NOMO-1 treated with DMSO at 0.1 percent for 48 hours (cell line): ENCODE measurements at regions not wholly inside any gene's neighbourhood (a gene's known extent, or its start where the extent isn't known, plus 50 kb on each side); places are given as distances from the start of the nearest gene placed in this dataset.
"Not testable (repeated sequence)": the region's sequence is repeated elsewhere in the genome, so short reads cannot be mapped to it uniquely, and the experiment has no call there.

Source experiments
- DNase-seq: peaks from one replicate; lab custom pipeline; 2025; ENCODE audit not compliant: unreplicated experiment; lab: John Stamatoyannopoulos, UW

DNA sequence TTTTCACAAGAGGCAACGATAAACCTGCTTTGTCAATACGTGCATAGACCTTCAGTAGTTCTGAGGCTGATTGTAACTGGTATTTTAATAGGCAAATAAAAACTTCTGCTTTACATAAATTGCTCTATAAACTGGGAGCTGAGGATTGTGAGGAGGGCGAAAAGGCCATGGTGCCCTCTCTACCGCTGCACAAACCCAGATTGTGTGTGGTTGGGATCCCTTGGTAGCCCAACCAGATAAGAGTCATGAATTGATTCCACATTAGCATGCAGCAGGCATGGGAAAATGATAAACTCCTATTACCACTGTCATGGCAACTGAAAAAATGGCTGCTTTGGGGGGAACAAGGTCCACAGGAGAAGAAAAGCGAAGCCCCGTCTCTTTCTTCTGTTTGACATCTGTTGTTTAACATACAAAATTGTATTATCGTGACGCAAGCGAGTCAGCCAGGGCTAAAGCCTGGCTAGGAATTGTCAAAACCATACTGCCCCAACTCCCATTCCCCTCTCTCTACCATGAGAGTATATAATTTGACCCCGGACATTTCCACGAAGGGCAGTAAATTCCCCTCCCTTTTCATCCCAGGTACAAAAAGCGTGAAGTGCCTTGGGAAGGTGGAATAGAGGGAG is 157.8 kb upstream of the SALL4 start:
- no peak for DNase-seq

DNA sequence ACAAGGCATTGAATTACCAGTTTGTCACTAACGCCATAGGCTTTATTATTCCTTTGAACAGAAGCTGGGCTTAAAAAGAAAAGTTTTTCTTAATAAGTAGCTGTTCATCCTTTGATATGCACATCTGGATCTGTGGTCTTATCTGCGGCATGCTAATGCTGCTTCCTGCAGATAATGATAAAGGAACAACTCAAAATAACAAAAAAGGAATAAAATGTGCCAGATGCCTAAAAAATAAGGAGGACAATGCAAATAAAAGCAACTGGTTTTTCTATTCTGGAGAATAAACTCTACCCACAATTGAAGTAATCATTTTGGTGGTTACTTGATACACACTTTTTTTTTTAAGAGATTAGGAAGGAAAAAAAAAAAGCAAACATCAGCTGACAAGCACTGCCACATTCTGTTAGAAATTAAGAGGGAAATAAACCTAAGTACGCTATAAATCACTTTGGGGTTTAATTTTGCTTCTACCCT is 156.8 kb upstream of the SALL4 start:
- peak; percentile 8 for DNase-seq

DNA sequence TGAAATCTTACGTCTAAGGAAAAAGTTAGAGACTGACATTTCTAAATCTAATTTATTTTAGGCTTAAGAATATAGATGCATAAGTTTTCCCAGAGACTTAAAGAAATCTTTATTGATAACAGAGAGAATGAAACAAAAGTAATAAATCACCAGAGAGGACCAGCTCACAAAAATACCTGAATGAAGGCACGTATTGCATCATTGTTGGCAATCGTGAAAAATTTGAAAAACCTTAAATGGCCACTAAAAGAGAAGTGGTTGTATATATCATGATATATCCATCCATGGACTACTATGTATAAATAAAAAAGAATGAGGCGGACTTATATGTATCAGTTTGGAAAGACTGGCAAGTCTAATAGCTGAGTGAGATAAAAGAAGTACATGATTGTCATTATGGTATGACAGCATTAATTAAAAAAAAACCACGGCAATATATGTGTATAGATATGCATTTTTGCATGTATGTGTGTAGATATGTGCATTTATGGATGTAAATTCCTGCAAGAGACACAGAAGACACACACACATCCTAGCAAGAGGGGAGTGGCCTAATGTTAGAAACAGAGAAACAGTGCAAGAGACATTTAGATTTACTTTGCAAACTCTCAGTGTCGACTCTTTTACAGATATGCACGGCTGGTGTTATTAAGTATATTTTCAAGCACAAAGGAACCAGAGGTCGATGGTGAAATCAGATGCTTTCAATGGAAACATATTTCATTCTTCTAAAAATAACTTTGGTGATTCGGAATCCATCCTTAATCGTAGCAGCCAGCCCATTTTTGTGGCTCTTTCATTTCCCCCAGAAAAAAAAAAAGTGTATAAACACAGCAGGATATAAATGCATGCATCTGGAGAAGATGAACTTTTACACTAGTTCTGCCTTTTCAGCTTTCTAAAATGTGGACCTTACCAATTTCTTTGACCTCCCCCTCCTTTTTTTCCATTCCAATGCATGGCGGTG is 156.1 kb upstream of the SALL4 start:
- DNase-seq, result no peak

DNA sequence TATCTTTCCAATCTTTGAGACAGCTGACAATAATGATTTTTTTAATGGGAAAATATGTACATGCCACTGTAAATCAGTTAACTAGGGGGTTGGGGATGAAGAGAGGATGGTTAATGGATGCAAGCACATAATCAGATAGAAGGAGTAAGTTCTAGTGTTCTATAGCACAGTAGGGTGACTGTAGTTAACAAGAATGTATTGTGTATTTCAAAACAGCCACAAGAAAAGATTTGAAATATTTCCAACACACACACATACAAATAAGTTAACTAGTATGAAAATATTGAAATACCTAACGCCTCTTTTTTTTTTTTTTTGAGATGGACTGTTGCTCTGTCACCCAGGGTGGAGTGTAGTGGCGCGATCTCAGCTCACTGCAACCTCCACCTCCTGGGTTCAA is 153.4 kb upstream of the SALL4 start:
- DNase-seq, result no peak

DNA sequence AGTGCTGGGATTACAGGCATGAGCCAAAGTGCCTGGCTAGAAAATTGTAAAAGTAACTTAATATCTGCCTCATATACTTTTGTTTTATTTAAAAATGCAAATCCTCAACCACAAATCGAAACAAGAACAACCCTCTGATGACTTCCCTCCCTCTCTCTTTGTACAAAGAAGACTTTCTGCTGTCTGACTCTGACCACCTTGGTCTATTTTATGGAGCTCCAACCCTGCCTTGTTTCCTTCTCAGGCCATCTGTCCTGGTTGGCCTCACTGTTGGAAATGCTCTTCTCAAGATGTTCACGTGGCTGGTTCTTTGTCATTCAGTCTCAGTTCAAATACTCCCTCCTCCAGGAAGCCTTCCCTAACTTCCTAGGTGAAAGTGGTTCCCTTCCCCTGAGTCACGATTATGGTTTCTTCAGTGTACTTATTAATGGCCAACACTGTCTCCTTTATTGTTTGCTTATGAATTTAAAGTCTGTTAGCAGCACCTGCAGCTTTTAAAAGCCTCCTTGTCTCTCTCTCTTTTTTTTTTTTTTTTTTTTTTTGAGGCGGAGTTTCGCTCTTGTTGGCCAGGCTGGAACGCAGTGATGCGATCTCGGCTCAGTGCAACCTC is 151.5 kb upstream of the SALL4 start:
- DNase-seq, result no peak

DNA sequence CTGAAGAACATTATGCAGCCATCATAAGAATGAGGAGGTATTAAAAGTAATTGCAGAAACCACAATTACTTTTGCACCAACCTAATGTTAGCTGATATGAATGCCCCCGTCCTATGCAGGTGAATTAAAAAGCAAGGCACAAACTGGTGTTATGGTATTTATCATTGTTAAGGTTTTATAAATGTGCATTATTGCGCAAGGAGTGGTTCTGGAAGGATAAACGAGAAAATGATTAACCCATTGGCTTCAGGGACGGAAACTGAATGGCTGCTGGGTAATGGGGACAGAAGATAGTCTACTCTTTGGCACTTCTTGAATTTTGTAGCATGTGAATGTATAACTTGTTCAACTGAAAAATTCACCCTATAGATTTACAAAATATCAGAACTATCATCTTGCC is 148.6 kb upstream of the SALL4 start:
- no peak for DNase-seq

DNA sequence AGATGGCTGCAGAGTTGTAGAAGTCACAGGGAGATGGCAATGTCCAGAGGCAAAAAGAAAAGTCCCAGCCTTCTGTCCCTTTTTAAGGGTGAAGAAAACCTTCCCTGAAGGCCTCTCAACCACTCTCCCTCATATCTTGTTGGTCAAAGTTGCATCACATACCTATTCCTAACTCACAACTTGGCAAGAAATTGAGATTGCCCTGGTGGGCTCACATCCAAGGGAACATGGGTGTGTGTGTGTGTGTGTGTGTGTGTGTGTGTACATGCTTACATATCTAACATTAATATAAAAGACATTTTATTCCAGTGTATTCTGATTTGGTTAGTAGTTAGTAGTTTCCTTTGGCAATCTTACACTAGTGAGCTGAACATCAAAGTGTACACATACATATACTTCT is 144.3 kb upstream of the SALL4 start:
- no peak for DNase-seq

DNA sequence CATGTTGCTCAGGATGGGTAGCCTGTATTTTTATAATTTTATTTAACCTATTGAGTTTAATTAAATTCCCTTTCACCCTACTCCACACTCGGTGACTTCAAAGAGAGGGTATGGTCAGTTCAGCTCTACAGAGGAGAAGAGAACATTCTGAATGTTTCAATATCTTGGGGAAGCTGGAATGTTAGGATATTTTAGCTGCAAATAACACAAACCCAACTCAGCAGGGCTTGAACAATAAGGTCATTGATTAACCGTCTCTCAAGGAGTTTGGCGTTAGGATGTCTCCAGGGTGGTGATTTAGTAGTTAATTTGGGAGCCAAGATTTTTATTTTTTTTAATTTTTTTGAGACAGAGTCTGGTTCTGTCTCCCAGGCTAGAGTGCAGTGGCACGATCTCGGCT is 143.6 kb upstream of the SALL4 start:
- DNase-seq, result no peak

DNA sequence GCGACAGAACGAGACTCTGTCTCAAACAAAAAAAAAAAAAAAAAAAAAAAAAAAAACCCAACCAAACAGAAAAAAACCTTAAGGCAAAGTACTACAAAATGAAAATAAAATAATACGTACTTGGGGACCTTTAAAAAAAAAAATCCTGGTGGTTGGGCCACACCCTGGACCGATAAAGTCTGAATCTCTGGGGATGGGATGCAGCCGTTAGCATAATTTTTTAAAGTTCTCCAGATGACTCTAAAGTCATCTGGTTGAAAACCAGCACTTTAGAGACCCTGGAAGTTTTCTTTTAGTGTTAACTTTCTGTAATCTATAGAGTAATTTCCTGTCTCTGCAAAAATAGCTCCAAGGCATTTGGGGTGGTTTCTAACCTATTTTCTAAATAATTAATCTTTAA is 142.9 kb upstream of the SALL4 start:
- DNase-seq, result no peak

DNA sequence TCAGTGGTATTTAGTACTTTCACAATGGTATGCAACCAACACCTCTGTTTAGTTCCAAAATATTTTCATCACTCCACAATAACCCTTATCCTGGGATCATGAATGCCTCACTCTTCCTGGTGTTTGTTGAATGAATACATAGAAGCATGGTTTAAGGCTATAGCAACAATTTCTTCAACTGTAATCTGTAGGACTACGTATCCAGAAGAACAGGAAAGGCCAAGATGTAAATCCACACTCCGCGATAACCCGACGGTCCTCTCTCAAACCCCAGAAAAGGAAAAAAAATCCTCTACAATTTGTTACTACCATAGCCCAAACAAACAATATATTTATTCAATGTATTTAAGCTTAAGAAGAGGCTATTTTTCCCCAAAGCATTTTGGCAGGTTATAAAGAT is 141.4 kb upstream of the SALL4 start:
- no peak for DNase-seq

DNA sequence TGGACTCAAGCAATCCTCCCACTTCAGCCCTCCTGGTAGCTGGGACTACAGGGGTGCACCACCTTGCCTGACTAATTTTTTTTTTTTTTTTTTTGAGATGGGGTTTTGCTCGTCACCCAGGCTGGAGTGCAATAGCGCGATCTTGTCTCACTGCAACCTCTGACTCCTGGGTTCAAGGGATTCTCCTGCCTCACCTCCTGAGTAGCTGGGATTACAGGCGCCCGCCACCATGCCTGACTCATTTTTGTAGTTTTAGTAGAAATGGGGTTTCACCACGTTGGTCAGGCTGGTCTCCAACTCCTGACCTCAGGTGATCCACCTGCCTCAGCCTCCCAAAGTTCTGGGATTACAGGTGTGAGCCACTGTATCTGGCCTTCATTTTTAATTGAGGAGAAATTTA is 141.0 kb upstream of the SALL4 start:
- not testable (repeated sequence) for DNase-seq

DNA sequence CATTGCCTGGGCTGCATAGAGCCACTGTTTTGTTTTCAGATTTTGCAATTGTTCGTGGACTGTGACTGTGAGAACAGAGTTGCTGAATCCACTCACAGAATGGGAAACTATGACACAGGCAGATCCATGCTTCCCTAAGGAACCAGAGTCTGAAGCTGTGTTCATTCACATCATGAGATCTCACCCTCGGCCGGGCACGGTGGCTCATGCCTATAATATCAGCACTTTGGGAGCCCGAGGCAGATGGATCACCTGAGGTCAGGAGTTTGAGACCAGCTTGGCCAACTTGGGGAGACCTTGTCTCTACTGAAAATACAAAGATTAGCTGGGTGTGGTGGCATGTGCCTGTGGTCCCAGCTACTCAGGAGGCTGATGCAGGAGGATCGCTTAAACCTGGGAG is 139.2 kb upstream of the SALL4 start:
- no peak for DNase-seq

DNA sequence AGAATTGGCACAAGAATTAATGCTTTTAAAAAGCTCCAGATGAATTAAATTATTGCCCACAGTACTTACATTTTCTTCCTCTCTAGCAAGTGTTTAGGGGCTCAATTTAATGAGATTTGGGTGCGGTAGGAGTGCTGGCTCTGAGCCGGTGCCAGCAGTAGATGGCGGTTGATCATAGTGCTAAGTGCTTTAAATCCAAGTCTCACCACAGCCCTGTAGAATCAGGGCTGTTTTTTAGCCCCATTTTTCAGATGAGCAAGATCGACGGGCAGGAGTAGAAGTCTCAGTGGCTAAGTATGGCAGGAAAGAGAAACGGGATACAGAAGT is 136.9 kb upstream of the SALL4 start:
- no peak for DNase-seq

DNA sequence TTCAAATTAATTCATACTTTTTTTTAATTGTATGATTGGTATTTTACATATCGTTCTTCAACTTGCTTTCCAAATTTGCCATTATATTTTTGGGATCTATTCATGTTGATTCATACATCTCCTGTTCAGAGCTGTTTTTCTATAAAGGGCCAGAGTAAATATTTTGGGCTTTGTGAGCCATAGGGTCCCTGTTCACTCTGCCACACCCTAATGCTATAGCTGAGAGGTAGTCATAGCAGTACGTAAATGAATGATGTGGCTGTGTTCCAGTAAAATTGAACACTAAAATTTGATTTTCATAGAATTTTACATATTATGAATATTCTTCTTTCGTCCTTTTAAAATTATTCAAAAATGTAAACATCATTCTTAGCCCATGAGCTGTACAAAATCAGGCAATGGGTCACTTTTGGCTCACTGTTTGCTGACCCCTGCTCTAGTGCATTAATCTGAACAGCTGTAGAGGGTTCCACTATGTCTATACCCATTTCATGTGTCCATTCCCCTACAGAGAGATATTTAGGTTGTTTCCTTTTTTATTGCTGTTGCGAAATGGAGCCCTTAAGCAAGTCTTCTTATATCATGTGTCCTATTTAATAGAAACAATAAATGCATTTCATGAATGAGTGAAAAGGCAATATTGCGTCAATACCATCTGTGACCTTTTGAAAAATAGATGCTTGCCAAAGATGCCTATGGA is 136.4 kb upstream of the SALL4 start:
- peak; percentile 14 for DNase-seq

DNA sequence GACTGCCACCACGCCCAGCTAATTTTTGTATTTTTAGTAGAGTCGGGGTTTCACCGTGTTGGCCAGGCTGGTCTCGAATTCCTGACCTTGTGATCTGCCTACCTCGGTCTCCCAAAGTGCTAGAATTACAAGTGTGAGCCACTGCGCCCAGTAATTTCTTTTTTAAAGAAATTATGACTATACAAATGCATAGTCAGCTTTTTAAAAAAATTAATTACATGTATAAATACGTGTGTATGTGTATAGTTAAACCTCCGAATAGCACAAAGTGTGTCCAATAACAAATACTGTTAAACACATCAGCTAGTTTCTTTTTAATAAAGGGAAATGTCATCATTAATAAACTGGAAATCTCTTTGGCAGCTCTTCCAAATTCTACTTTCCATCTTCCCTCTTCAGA is 135.5 kb upstream of the SALL4 start:
- DNase-seq, result no peak

DNA sequence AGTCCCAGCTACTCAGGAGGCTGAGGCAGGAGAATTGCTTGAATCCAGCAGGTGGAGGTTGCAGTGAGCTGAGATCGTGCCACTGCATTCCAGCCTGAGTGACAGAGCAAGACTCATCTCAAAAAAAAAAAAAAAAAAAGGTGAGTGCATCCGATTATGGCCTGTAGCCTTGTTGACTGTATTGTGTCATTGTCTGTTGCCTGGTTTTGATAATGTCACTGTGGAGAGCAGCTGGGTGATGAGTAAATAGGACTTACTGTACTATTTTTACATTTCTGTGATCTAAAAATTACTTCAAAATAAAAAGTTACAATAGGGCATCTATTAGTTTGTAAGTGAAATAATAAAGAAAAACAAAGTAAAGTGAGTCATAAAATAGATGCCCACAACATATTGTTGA is 134.1 kb upstream of the SALL4 start:
- DNase-seq, result no peak

DNA sequence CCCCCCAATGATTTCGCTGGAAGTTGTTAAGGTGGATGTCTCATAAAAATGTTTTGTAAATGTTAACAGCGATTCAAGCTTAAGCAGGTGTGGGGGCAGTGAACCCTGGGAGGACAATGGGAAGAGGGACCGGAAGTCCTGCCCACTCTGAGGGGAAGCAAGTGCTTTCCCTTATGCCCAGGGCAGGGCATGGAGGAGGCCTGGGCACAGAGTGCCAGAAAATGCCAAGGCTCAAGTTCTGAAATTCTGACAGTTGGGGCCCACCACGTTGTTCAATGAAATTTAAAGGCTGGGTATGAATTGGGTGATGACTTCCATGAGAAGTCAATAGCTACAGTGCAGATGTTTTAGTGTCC is 132.7 kb upstream of the SALL4 start:
- DNase-seq, result no peak

DNA sequence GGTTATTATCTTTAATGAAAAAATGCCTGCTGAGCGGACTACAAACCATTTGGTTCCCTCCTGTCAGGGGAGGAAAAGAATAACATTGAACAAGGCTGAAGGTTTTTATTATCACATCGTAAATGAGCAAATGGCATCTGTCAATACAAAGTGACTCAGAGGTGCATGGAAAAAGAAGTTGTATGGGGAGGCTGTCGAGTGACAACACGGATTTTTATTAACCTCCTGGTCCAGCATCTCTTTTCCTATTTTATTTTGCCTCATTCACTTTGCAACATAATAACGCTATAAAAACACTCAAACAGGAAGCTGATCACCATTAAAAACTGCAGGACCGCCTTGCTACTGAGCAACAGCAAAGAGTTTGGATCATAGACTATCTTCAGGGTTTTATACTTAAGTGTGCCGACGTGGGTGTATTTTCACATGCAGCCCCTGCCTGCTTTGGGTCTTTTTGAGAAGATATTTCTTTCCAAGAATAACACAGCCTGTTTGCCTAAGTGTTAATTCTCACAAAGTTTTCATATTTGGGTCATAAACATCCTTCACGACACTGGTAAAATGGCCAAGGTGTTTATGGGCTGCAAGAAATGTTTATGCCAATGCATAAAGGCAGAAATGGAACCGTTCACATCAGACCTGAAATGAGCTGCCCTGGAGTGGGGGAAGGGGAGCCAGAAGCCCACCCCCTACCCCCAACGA is 132.1 kb upstream of the SALL4 start:
- no peak for DNase-seq

DNA sequence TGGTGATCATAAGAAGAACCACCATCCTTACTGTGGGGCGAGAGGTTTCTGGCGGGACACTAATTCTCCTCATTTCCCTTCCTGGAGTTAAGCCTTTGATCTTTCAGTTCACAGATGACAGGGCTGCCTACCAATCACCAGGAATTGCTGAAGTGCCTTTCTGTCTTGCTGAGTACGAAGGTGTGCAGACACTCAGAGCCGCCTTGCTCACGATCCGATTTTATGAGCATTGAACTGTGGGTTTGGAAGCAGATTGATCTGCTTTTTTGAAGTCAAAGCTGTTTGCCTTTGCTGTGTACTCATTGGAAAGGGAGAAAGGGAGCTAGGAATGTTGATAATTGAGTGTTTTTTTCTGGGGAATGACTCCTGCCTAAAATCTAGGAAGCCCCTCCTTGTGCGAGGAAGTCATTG is 129.1 kb upstream of the SALL4 start:
- no peak for DNase-seq

DNA sequence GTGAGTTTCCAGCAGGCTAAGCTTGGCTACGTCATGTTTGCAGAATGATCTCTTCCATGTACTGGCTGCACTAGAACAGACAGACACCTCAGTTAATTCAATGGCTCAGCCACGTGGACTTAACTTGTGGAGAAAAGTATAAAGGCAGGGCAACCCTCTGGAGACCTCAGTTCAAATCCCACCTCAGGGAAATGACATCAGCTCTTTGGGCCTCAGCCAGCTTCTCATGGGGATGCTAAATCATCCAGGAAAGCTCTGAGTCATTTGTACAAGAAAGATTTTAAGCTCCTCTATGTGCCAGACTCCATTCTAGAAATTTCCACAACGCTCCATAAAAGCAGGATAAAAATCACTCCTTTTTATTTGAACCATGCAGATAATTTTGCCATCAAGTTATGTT is 128.5 kb upstream of the SALL4 start:
- DNase-seq, result no peak

DNA sequence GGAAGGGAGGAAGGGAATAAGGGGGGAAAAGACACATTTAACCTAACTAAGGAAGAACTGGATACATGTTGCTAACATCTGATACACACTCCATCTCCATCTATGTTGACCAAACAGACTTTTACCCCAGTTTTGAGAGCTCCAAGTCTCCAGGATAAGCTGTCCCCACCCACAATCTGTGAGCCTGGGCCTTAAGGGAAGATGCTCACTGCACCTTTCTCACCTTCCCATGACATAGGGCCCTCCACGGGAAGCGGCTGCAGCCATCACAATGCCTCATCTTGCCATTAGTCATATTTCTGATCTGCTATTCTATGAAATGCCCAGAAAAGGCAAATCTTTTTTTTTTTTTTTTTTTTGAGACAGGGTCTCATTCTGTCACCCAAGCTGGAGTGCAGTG is 126.6 kb upstream of the SALL4 start:
- no peak for DNase-seq
